CD4-positive, alpha-beta T cell treated with Interleukin-21 for 1 hour (primary cell): ENCODE measurements at regions not wholly inside any gene's neighbourhood (a gene's known extent, or its start where the extent isn't known, plus 50 kb on each side); places are given as distances from the start of the nearest gene placed in this dataset.
"Not testable (repeated sequence)": the region's sequence is repeated elsewhere in the genome, so short reads cannot be mapped to it uniquely, and the experiment has no call there.

Experiments used
- DNase-seq: peaks from one replicate; pipeline ENCODE4 v3.0.0-alpha.2; 2020

- no peak for DNase-seq
Observed at GRCh38 chr5:165035520-165035919, 1530.1 kb downstream of the MAT2B start.

- no peak for DNase-seq
Observed at GRCh38 chr5:165039748-165040147, 1534.3 kb downstream of the MAT2B start.

DNA sequence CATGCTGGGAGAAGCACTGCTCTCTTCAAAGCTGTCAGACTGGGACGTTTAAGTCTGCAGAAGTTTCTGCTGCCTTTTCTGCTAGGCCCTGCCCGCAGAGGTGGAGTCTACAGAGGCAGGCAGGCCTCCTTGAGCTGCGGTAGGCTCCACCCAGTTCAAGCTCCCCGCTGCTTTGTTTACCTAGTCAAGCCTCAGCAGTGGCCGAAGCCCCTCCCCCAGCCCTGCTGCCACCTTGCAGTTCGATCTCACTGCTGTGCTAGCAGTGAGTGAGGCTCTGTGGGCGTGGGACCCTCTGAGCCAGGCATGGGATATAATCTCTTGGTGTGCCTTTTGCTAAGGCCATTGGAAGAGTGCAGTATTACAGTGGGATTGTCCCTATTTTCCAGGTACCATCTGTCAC is 1540.5 kb downstream of the MAT2B start:
- not testable (repeated sequence) for DNase-seq

GRCh38 chr5:165055476-165055875 is 1550.1 kb downstream of the MAT2B start:
- DNase-seq = no peak

- no peak for DNase-seq
Observed at GRCh38 chr5:165057145-165057544, 1551.7 kb downstream of the MAT2B start.

GRCh38 chr5:165066751-165067385 is 1561.4 kb downstream of the MAT2B start:
- no peak for DNase-seq

GRCh38 chr5:165076686-165077085 is 1571.3 kb downstream of the MAT2B start:
- no peak for DNase-seq

DNA sequence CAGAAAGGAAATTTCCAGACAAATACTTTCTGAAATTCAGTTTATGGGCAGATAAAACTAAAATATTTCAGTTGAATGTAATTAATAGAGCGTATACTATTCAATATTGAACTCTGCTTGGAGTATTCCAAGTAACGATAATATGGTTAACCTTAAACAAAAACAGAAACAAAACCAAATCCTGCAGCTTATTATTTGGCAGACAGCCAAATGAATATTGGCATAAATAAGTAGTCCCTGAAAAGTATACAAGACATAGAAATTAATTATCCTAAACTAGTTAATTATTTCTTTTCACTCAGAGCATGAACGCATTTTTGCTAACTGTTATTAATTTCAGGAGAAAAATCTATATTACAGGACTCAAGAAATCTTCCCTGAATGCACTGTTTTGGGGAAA is 1574.0 kb downstream of the MAT2B start:
- no peak for DNase-seq

- DNase-seq = no peak
Observed at GRCh38 chr5:165083394-165083793, 1578.0 kb downstream of the MAT2B start.

GRCh38 chr5:165086465-165086864 is 1581.0 kb downstream of the MAT2B start:
- no peak for DNase-seq

GRCh38 chr5:165094782-165095181 is 1589.4 kb downstream of the MAT2B start:
- DNase-seq = no peak

- no peak for DNase-seq
Observed at GRCh38 chr5:165101709-165102108, 1596.3 kb downstream of the MAT2B start.

DNA sequence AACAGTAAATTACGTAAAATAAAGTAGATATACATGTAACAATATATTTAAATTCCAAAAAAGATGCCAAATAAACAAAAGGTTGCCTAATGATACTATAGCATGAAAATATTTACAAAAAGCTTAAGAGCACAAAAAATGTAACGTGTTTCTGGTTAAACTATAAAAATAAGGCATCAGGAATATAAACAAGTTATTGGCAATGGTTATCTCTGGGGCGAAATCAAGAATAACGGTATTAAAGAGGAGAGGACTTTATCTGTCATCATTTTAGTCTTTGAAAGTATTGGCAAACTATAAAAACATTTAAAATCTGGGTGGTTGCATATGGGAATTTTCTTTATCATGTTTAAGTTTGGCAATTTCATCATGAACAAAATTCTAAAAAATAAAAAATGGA is 1599.2 kb downstream of the MAT2B start:
- DNase-seq = no peak

DNA sequence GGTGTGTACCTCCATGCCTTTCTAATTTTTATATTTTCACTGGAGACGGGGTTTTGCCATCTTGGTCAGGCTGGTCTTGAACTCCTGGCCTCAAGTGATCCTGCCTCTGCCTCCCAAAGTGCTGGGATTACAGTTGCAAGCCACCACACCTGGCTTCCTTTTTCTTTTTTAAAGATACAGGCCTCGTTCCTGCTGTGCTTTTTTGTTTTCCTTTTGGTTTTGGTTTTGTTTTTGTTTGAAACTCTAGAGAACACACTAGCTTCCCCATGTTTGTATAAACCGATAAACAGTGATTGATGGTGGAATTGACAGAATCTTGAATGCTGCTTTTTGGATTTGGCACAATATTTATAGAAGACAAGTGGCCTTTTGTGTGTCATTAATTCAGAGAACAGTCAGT is 1603.4 kb downstream of the MAT2B start:
- DNase-seq = no peak

GRCh38 chr5:165119175-165119574 is 1613.8 kb downstream of the MAT2B start:
- DNase-seq = no peak

DNA sequence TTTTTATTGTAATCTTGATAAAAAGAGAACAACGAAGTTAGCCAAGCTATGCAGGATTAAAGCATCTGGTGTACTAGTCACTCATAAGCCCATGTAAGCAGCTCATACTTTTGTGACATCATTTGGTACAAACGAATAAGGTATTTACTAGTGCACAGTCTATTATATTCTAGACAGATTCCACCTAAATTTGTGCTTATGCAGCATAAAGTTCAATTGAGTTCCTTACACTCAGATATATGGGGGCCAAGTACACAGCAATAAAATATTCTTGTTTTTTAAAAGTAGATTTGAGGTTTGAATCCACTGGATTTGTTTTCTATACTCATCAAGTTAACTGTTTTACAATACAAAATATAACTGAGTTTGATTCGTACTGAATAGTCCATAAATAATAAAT is 1621.2 kb downstream of the MAT2B start:
- no peak for DNase-seq

DNA sequence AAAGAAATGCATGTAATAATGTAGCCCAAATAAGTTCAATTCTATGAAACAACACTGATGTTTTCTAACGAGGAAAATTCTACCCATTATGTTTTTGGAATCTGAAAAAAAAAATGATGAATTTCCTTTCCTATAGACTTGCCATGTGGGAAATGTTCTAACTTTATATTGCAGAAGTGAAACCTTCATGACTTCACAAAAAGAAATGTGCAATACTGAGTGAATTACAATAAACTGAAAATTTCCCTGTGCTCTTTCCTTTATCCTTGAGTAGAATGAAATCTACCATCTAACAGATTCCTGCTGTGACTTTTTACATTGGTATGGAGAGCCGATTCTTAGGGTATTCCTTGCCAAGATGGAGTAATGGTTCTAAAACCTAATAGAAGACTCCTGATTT is 1622.5 kb downstream of the MAT2B start:
- DNase-seq = no peak

GRCh38 chr5:165130656-165131055 is 1625.2 kb downstream of the MAT2B start:
- DNase-seq = no peak

GRCh38 chr5:165134155-165134554 is 1628.7 kb downstream of the MAT2B start:
- DNase-seq = no peak

GRCh38 chr5:165135565-165135964 is 1630.1 kb downstream of the MAT2B start:
- no peak for DNase-seq

DNA sequence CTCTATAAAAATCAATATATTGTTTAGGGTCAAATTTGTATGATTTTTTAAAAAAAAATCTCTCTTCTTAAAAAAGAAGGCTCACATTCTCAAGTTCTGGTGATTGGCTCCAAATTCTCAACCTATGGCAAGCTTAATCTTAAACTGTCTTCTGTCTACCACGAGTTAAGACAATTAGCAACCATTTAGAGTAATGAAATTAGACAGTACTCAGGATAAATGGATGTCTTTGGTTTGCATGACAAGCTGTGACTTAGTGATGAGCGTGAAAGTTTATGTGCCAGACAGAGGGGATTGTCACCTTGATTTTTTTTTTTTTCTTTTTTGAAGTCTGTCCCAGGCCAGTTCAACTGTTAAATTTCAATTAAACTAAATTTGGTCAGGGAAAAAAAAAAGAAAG is 1632.3 kb downstream of the MAT2B start:
- DNase-seq = no peak

DNA sequence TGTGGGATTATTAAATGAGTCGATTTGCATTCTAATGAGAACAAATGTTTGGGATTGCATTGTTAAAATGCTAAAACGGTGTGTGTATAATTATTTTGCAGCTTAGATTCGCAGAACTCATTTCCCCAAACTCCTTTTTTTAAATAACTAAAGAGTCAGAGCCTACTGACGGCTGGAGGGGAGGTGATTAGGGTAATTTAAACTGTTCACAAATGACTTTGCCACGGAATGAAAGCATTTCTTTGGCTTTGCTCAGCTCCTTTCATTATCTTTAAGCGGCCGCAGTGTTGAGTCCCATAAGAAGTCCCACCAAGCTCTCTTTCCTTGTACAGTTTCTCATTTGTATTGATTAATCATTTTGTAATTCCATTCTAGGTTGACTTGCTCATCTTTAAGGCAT is 1632.8 kb downstream of the MAT2B start:
- no peak for DNase-seq

DNA sequence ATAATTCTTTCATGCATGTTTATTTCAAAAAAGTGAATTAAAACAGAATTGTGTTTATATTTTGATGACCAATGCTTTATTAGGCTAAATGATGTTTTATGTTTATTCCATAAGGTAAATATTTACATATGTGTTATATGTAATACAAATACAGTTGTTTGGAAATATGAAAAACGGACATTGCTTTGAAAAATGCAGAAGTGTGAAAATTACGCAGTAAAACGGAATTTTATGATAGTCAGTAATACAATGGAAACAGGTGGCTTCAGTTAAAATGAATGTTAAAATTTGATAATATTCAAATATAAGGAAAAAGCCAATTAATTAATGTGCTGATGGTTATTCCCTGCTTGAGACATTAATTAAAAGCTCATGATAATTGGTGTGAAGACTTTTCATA is 1633.8 kb downstream of the MAT2B start:
- no peak for DNase-seq

GRCh38 chr5:165139721-165140120 is 1634.3 kb downstream of the MAT2B start:
- DNase-seq = no peak

GRCh38 chr5:165143741-165144140 is 1638.3 kb downstream of the MAT2B start:
- DNase-seq = no peak

GRCh38 chr5:165149431-165149830 is 1644.0 kb downstream of the MAT2B start:
- no peak for DNase-seq
